GM23248 (cell line): ENCODE measurements at regions not wholly inside any gene's neighbourhood (a gene's known extent, or its start where the extent isn't known, plus 50 kb on each side); places are given as distances from the start of the nearest gene placed in this dataset.

Source experiments
- DNase-seq: peaks from one replicate; pipeline ENCODE4 v3.0.0-alpha.2; 2015
- H2AFZ ChIP-seq: fragments of 200-600 bp; sonication (generic); 2 replicates; pipeline ENCODE4 v1.6.1; 2016; ENCODE audit warnings: antibody characterized with exemption
- H3F3A ChIP-seq: fragments of 200-600 bp; sonication (generic); 2 replicates; pipeline ENCODE4 v1.6.1; 2016; ENCODE audit warnings: mild to moderate bottlenecking, antibody characterized with exemption, mixed run types; ENCODE audit not compliant: insufficient read depth
- H3K27ac ChIP-seq: fragments of 200-600 bp; sonication (generic); 2 replicates; pipeline ENCODE4 v1.5.1; 2016; ENCODE audit warnings: mild to moderate bottlenecking
- H3K27me3 ChIP-seq: fragments of 200-600 bp; sonication (generic); replicated peaks from 2 replicates; pipeline ENCODE4 v1.6.1; 2016; ENCODE audit warnings: mild to moderate bottlenecking; ENCODE audit not compliant: insufficient read depth
- H3K36me3 ChIP-seq: fragments of 200-600 bp; sonication (generic); 2 replicates; pipeline ENCODE4 v1.6.1; 2016; ENCODE audit warnings: low read depth, mild to moderate bottlenecking
- H3K4me1 ChIP-seq: fragments of 200-600 bp; sonication (generic); 2 replicates; pipeline ENCODE4 v1.6.1; 2016; ENCODE audit warnings: mild to moderate bottlenecking; ENCODE audit not compliant: insufficient read depth
- H3K4me2 ChIP-seq: fragments of 200-600 bp; sonication (generic); one replicate; pipeline ENCODE4 v1.6.1; 2016; ENCODE audit warnings: mild to moderate bottlenecking; ENCODE audit not compliant: unreplicated experiment
- H3K4me3 ChIP-seq: fragments of 200-600 bp; sonication (generic); 2 replicates; pipeline ENCODE4 v1.5.1; 2016; ENCODE audit warnings: mild to moderate bottlenecking
- H3K79me2 ChIP-seq: fragments of 200-600 bp; sonication (generic); 2 replicates; pipeline ENCODE4 v1.6.1; 2016; ENCODE audit warnings: mild to moderate bottlenecking; ENCODE audit not compliant: insufficient read depth
- H3K9ac ChIP-seq: fragments of 200-600 bp; sonication (generic); 2 replicates; pipeline ENCODE4 v1.6.1; 2016; ENCODE audit warnings: mild to moderate bottlenecking
- H3K9me2 ChIP-seq: fragments of 200-600 bp; sonication (generic); 2 replicates; pipeline ENCODE4 v1.6.1; 2016; ENCODE audit warnings: mixed run types, mild to moderate bottlenecking, moderate library complexity; ENCODE audit not compliant: insufficient read depth
- H3K9me3 ChIP-seq: fragments of 200-600 bp; sonication (generic); one replicate; pipeline ENCODE4 v1.6.1; 2017; ENCODE audit warnings: low read depth
- H4K20me1 ChIP-seq: fragments of 200-600 bp; sonication (generic); 2 replicates; pipeline ENCODE4 v1.6.0; 2016; ENCODE audit not compliant: insufficient read depth
- EZH2 ChIP-seq: fragments of 200-600 bp; sonication (generic); IDR thresholded peaks from 2 replicates; pipeline ENCODE4 v1.6.1; 2018; ENCODE audit warnings: antibody characterized with exemption, mild to moderate bottlenecking; ENCODE audit not compliant: insufficient read depth, poor library complexity, severe bottlenecking
- EZH2phosphoT487 ChIP-seq: fragments of 200-600 bp; sonication (generic); IDR thresholded peaks from 2 replicates; pipeline ENCODE4 v1.6.1; 2018; ENCODE audit warnings: antibody characterized with exemption, moderate library complexity, mild to moderate bottlenecking, low read depth; ENCODE audit not compliant: insufficient read depth
- WGBS, 2 experiments: methylation state at CpG; one replicate each; pipeline ENCODE4 v1.1.6; 2015 to 2017; ENCODE audit warnings: low lambda C conversion rate in 2 of 2, low coverage in 1 of 2; ENCODE audit errors: missing lambda C conversion rate in 2 of 2; 5-methylcytosine and 5-hydroxymethylcytosine counted together
- in situ Hi-C: fragments of 300-500 bp; cut with MboI; formaldehyde crosslinking; loops from 2 replicates; pipeline ENCODE4 v1.15.0; 2020

GRCh38 chr14:89053303-89053702, 228.9 kb downstream of the TTC8 start:
- no peak overlapping the region for H3K27ac ChIP-seq
- no peaks in the 10 kb centered on the region for H3K9me3 ChIP-seq
- no peaks in the 10 kb centered on the region for H4K20me1 ChIP-seq
- no peak overlapping the region for H2AFZ ChIP-seq
- H3K4me2 ChIP-seq = no peak overlapping the region
- no peak for DNase-seq
- no peak overlapping the region for H3K4me3 ChIP-seq
- no peaks in the 10 kb centered on the region for H3K27me3 ChIP-seq
- no peak overlapping the region for H3K9ac ChIP-seq
- no peaks in the 10 kb centered on the region for H3K4me1 ChIP-seq
- H3F3A ChIP-seq = no peaks in the 10 kb centered on the region
- H3K79me2 ChIP-seq = no peaks in the 10 kb centered on the region
- no peak for TF ChIP-seq EZH2
- TF ChIP-seq EZH2phosphoT487 = no peak
- WGBS, 2 experiments = 63 to 64% methylated on average over 5 of the region's 5 CpGs
- no peaks in the 10 kb centered on the region for H3K9me2 ChIP-seq
- in situ Hi-C loops = no loop called here
- H3K36me3 ChIP-seq = no peaks in the 10 kb centered on the region

GRCh38 chr14:89056394-89056793, 231.9 kb downstream of the TTC8 start:
- H3K9me3 ChIP-seq = no peaks in the 10 kb centered on the region
- TF ChIP-seq EZH2phosphoT487 (no peak), EZH2 (no peak)
- WGBS, 2 experiments = 53 to 60% methylated on average over 4 of the region's 4 CpGs

GRCh38 chr14:89058697-89059096, 234.2 kb downstream of the TTC8 start:
- no peak for TF ChIP-seq EZH2
- TF ChIP-seq EZH2phosphoT487 = no peak

More at GRCh38 chr14:89056394-89056793, 231.9 kb downstream of the TTC8 start:
- no peaks in the 10 kb centered on the region for H3K36me3 ChIP-seq
- H3K27ac ChIP-seq = no peak overlapping the region
- H3K9me2 ChIP-seq = no peaks in the 10 kb centered on the region
- in situ Hi-C loops = no loop called here
- no peak for DNase-seq
- H3K4me1 ChIP-seq = no peaks in the 10 kb centered on the region
- no peaks in the 10 kb centered on the region for H3F3A ChIP-seq
- H3K9ac ChIP-seq = no peak overlapping the region
- H3K27me3 ChIP-seq = no peaks in the 10 kb centered on the region
- no peak overlapping the region for H3K4me2 ChIP-seq
- H2AFZ ChIP-seq = no peak overlapping the region
- H3K79me2 ChIP-seq = no peaks in the 10 kb centered on the region
- no peaks in the 10 kb centered on the region for H4K20me1 ChIP-seq
- no peak overlapping the region for H3K4me3 ChIP-seq

GRCh38 chr14:89060191-89060590, 235.7 kb downstream of the TTC8 start:
- Histone ChIP-seq H3K27ac (no peak overlapping the region), H3K9me3 (no peaks in the 10 kb centered on the region), H4K20me1 (no peaks in the 10 kb centered on the region), H3K27me3 (no peaks in the 10 kb centered on the region), H3K4me3 (no peak overlapping the region), H3K9me2 (no peaks in the 10 kb centered on the region), H3F3A (no peaks in the 10 kb centered on the region), H3K79me2 (no peaks in the 10 kb centered on the region), H3K4me1 (no peaks in the 10 kb centered on the region), H3K9ac (no peak overlapping the region), H3K36me3 (no peaks in the 10 kb centered on the region), H3K4me2 (no peak overlapping the region), H2AFZ (no peak overlapping the region)
- TF ChIP-seq EZH2 = no peak
- TF ChIP-seq EZH2phosphoT487 = no peak
- in situ Hi-C loops = no loop called here
- peak; percentile 6 for DNase-seq

More at GRCh38 chr14:89058697-89059096, 234.2 kb downstream of the TTC8 start:
- no peaks in the 10 kb centered on the region for H3K79me2 ChIP-seq
- H3K9me2 ChIP-seq = no peaks in the 10 kb centered on the region
- in situ Hi-C loops = no loop called here
- 83 to 84% methylated on average over 3 of the region's 3 CpGs for WGBS, 2 experiments
- H3K4me2 ChIP-seq = no peak overlapping the region
- no peaks in the 10 kb centered on the region for H3K9me3 ChIP-seq
- no peaks in the 10 kb centered on the region for H3F3A ChIP-seq
- no peak overlapping the region for H3K9ac ChIP-seq
- no peak for DNase-seq
- H3K4me3 ChIP-seq = no peak overlapping the region
- H4K20me1 ChIP-seq = no peaks in the 10 kb centered on the region
- no peaks in the 10 kb centered on the region for H3K36me3 ChIP-seq
- H3K27ac ChIP-seq = no peak overlapping the region
- H3K4me1 ChIP-seq = no peaks in the 10 kb centered on the region
- H3K27me3 ChIP-seq = no peaks in the 10 kb centered on the region
- H2AFZ ChIP-seq = no peak overlapping the region

GRCh38 chr14:89061696-89062095, 237.2 kb downstream of the TTC8 start:
- H3K4me3 ChIP-seq = no peak overlapping the region
- H3K9me3 ChIP-seq = no peaks in the 10 kb centered on the region
- in situ Hi-C loops = no loop called here
- no peaks in the 10 kb centered on the region for H3K9me2 ChIP-seq
- 67 to 81% methylated on average over 1 of the region's 1 CpG for WGBS, 2 experiments
- no peak overlapping the region for H3K27ac ChIP-seq
- TF ChIP-seq EZH2phosphoT487 (no peak), EZH2 (no peak)
- no peaks in the 10 kb centered on the region for H3K27me3 ChIP-seq
- no peaks in the 10 kb centered on the region for H4K20me1 ChIP-seq
- H3K4me1 ChIP-seq = no peaks in the 10 kb centered on the region
- no peaks in the 10 kb centered on the region for H3K79me2 ChIP-seq
- H3K36me3 ChIP-seq = no peaks in the 10 kb centered on the region
- no peak overlapping the region for H3K4me2 ChIP-seq
- H3K9ac ChIP-seq = no peak overlapping the region
- no peaks in the 10 kb centered on the region for H3F3A ChIP-seq
- DNase-seq = no peak
- no peak overlapping the region for H2AFZ ChIP-seq
